H1 (cell line): ENCODE measurements at regions not wholly inside any gene's neighbourhood (a gene's known extent, or its start where the extent isn't known, plus 50 kb on each side); places are given as distances from the start of the nearest gene placed in this dataset.

Experiments used
- CTCF ChIA-PET: fragments of 300-600 bp; sonication (Branson Sonifier 250); formaldehyde crosslinking; loops from one replicate; lab custom pipeline; 2021; ENCODE audit not compliant: partially characterized antibody; lab: Charles Lee
- POLR2A ChIA-PET: fragments of 300-600 bp; sonication (Branson Sonifier 250); formaldehyde crosslinking; loops from one replicate; lab custom pipeline; 2021; ENCODE audit warnings: inconsistent platforms; ENCODE audit not compliant: partially characterized antibody; lab: Charles Lee
- DNase-seq, 2 experiments: peaks; one replicate each; pipeline versions ENCODE4 v3.0.0 to v3.0.0-alpha.2; 2010 to 2022; ENCODE audit warnings: low spot score in 2 of 2, low read depth in 1 of 2, mixed read lengths in 1 of 2
- FAIRE-seq: peaks from 2 replicates; lab custom pipeline; 2011; peaks lifted over from hg19 to GRCh38; lab: Jason Lieb, UNC
- H2AFZ ChIP-seq: 2 replicates; pipeline ENCODE4 v1.8.1; 2012; ENCODE audit warnings: low read length, inconsistent platforms
- H2AK5ac ChIP-seq: 2 replicates; pipeline ENCODE4 v1.6.1; 2013; ENCODE audit warnings: low read depth, low read length
- H2BK120ac ChIP-seq: replicated peaks from 2 replicates; pipeline ENCODE3; 2013; ENCODE audit warnings: low read depth, low read length, inconsistent platforms
- H2BK12ac ChIP-seq: 2 replicates; pipeline ENCODE4 v1.6.1; 2013; ENCODE audit warnings: low read depth, low read length
- H2BK15ac ChIP-seq: 2 replicates; pipeline ENCODE4 v1.6.1; 2013; ENCODE audit warnings: low read length
- H2BK20ac ChIP-seq: 2 replicates; pipeline ENCODE4 v1.6.1; 2013; ENCODE audit warnings: low read length
- H2BK5ac ChIP-seq: 2 replicates; pipeline ENCODE4 v1.6.1; 2013; ENCODE audit warnings: low read depth, low read length
- H3K14ac ChIP-seq: 2 replicates; pipeline ENCODE4 v1.6.1; 2013; ENCODE audit warnings: inconsistent platforms; ENCODE audit not compliant: insufficient read length
- H3K18ac ChIP-seq: 2 replicates; pipeline ENCODE4 v1.6.1; 2013; ENCODE audit warnings: low read length; ENCODE audit errors: extremely low read depth
- H3K23ac ChIP-seq: 2 replicates; pipeline ENCODE4 v1.6.1; 2013; ENCODE audit warnings: inconsistent platforms; ENCODE audit not compliant: insufficient read length
- H3K23me2 ChIP-seq: 2 replicates; pipeline ENCODE4 v1.6.1; 2013; ENCODE audit warnings: low read depth, low read length
- H3K27ac ChIP-seq: 2 replicates; pipeline ENCODE4 v1.6.1; 2011; ENCODE audit warnings: low read depth, low read length, inconsistent platforms
- H3K27me3 ChIP-seq, 4 experiments: replicated peaks in 1 of 4; 1 replicate in 1 of 4; 2 replicates in 3 of 4; pipeline versions ENCODE4 v1.6.1 to v1.8.1; 2011 to 2013; ENCODE audit warnings: low read length in 3 of 4, mild to moderate bottlenecking in 3 of 4, inconsistent platforms in 2 of 4, mixed read lengths in 2 of 4, moderate library complexity in 1 of 4; ENCODE audit not compliant: control insufficient read depth in 3 of 4, insufficient read depth in 3 of 4; ENCODE audit errors: extremely low read depth in 1 of 4
- H3K36me3 ChIP-seq, 4 experiments: 2 replicates each; pipeline versions ENCODE4 v1.6.1 to v1.8.1; 2011 to 2013; ENCODE audit warnings: mild to moderate bottlenecking in 4 of 4, low read length in 3 of 4, moderate library complexity in 2 of 4, control low read depth in 1 of 4, inconsistent platforms in 1 of 4; ENCODE audit not compliant: insufficient read depth in 4 of 4, control insufficient read depth in 2 of 4
- H3K4ac ChIP-seq: replicated peaks from 2 replicates; pipeline ENCODE3; 2013; ENCODE audit warnings: low read length, low read depth, mixed read lengths, inconsistent platforms; ENCODE audit not compliant: insufficient read length
- H3K4me1 ChIP-seq, 4 experiments: replicated peaks in 1 of 4; 1 replicate in 1 of 4; 2 replicates in 3 of 4; pipeline versions ENCODE4 v1.6.1 to v1.8.1; 2011 to 2013; ENCODE audit warnings: low read length in 3 of 4, inconsistent platforms in 2 of 4, mixed read lengths in 1 of 4; ENCODE audit not compliant: insufficient read depth in 4 of 4, control insufficient read depth in 3 of 4
- H3K4me2 ChIP-seq, 2 experiments: 2 replicates each; pipeline versions ENCODE4 v1.6.1 to v1.8.1; 2011 to 2013; ENCODE audit warnings: low read depth in 2 of 2, low read length in 2 of 2, control low read depth in 1 of 2, inconsistent platforms in 1 of 2, mild to moderate bottlenecking in 1 of 2; ENCODE audit not compliant: insufficient read depth in 1 of 2
- H3K4me3 ChIP-seq, 4 experiments: fragments of 200-600, 300-600 bp in 1 of 4; sonication (generic), shearing (Covaris generic), sonication (Bioruptor Twin) in 1 of 4; 2 replicates each; pipeline versions ENCODE4 v1.5.1 to v1.8.1; 2011 to 2016; ENCODE audit warnings: low read length in 4 of 4, low read depth in 3 of 4, control low read depth in 2 of 4, inconsistent platforms in 2 of 4, mild to moderate bottlenecking in 2 of 4, mixed read lengths in 1 of 4, moderate library complexity in 1 of 4; ENCODE audit not compliant: insufficient read depth in 2 of 4; ENCODE audit errors: extremely low read depth in 1 of 4
- H3K56ac ChIP-seq: replicated peaks from 2 replicates; pipeline ENCODE3; 2013; ENCODE audit warnings: low read depth, mild to moderate bottlenecking, mixed read lengths, low read length, inconsistent platforms; ENCODE audit not compliant: insufficient read length
- H3K79me1 ChIP-seq: 2 replicates; pipeline ENCODE4 v1.6.1; 2013; ENCODE audit warnings: low read depth, low read length, control low read depth
- H3K79me2 ChIP-seq, 2 experiments: 2 replicates each; pipeline versions ENCODE4 v1.6.1 to v1.8.1; 2012 to 2013; ENCODE audit warnings: low read length in 2 of 2, mild to moderate bottlenecking in 2 of 2, inconsistent platforms in 1 of 2; ENCODE audit not compliant: insufficient read depth in 2 of 2, control insufficient read depth in 1 of 2
- H3K9ac ChIP-seq, 4 experiments: replicated peaks in 1 of 4; 1 replicate in 1 of 4; 2 replicates in 3 of 4; pipeline versions ENCODE4 v1.6.1 to v1.8.1; 2011 to 2013; ENCODE audit warnings: low read depth in 3 of 4, low read length in 3 of 4, control low read depth in 2 of 4, mild to moderate bottlenecking in 2 of 4, moderate library complexity in 2 of 4, inconsistent platforms in 1 of 4; ENCODE audit errors: extremely low read depth in 1 of 4
- H3K9me3 ChIP-seq, 2 experiments: 2 replicates each; pipeline versions ENCODE4 v1.6.1 to v1.8.1; 2012 to 2013; ENCODE audit warnings: mild to moderate bottlenecking in 2 of 2, moderate library complexity in 2 of 2, control low read depth in 1 of 2, inconsistent platforms in 1 of 2, low read depth in 1 of 2, low read length in 1 of 2, mixed read lengths in 1 of 2; ENCODE audit not compliant: insufficient read depth in 2 of 2
- H4K20me1 ChIP-seq, 2 experiments: replicated peaks in 1 of 2; 2 replicates each; pipeline versions ENCODE3 to v1.8.1; 2011 to 2013; ENCODE audit warnings: inconsistent platforms in 2 of 2, low read length in 2 of 2, mild to moderate bottlenecking in 1 of 2; ENCODE audit not compliant: insufficient read depth in 2 of 2, control insufficient read depth in 1 of 2
- H4K5ac ChIP-seq: 2 replicates; pipeline ENCODE4 v1.6.1; 2013; ENCODE audit warnings: low read length, low read depth, mixed read lengths, inconsistent platforms; ENCODE audit not compliant: insufficient read length
- H4K8ac ChIP-seq: 2 replicates; pipeline ENCODE4 v1.8.0; 2013; ENCODE audit warnings: mild to moderate bottlenecking, moderate library complexity, low read length, inconsistent platforms; ENCODE audit not compliant: insufficient read depth; ENCODE audit errors: extremely low read depth
- H4K91ac ChIP-seq: replicated peaks from 2 replicates; pipeline ENCODE3; 2013; ENCODE audit warnings: low read length, mixed read lengths, inconsistent platforms; ENCODE audit not compliant: insufficient read length
- CBX5 ChIP-seq: fragments of 300-800, 300-1000 bp; sonication (generic); IDR thresholded peaks from 2 replicates; pipeline ENCODE4 v1.7.1; 2016; ENCODE audit warnings: antibody characterized with exemption, low read length, low read depth
- CBX8 ChIP-seq: fragments of 300-800, 300-1000 bp; sonication (generic); IDR thresholded peaks from 2 replicates; pipeline ENCODE4 v1.7.1; 2016; ENCODE audit warnings: low read depth, low read length, borderline replicate concordance
- CHD1 ChIP-seq: IDR thresholded peaks from 2 replicates; pipeline ENCODE4 v1.6.1; 2012; ENCODE audit warnings: low read depth, low read length, improper control_type of control experiment
- CREB1 ChIP-seq: IDR thresholded peaks from 2 replicates; pipeline ENCODE4 v1.6.1; 2012; ENCODE audit warnings: inconsistent platforms
- EGR1 ChIP-seq: IDR thresholded peaks from 2 replicates; pipeline ENCODE4 v1.6.1; 2011; ENCODE audit warnings: low read depth, low read length, borderline replicate concordance
- GABPA ChIP-seq: IDR thresholded peaks from 2 replicates; pipeline ENCODE4 v1.6.1; 2011; ENCODE audit warnings: mild to moderate bottlenecking, low read length, moderate library complexity, borderline replicate concordance; ENCODE audit not compliant: insufficient read depth
- JUN ChIP-seq: IDR thresholded peaks from 2 replicates; pipeline ENCODE4 v1.6.1; 2011; ENCODE audit warnings: low read depth, mild to moderate bottlenecking, improper control_type of control experiment, low read length
- KDM5A ChIP-seq: fragments of 200-600 bp; IDR thresholded peaks from 2 replicates; pipeline ENCODE4 v1.7.1; 2012; ENCODE audit warnings: mild to moderate bottlenecking, low read length, inconsistent platforms, mixed read lengths
- NANOG ChIP-seq: IDR thresholded peaks from 2 replicates; pipeline ENCODE4 v1.6.1; 2011; ENCODE audit warnings: low read length, low read depth, mild to moderate bottlenecking, inconsistent platforms; ENCODE audit not compliant: insufficient read depth, poor library complexity, severe bottlenecking
- RXRA ChIP-seq: IDR thresholded peaks from 2 replicates; pipeline ENCODE4 v1.6.1; 2011; ENCODE audit warnings: low read depth, mild to moderate bottlenecking, low read length, moderate library complexity; ENCODE audit not compliant: insufficient read depth
- SIX5 ChIP-seq: IDR thresholded peaks from 2 replicates; pipeline ENCODE4 v1.6.1; 2011; ENCODE audit warnings: mild to moderate bottlenecking, low read depth, low read length
- SP2 ChIP-seq: IDR thresholded peaks from 2 replicates; pipeline ENCODE4 v1.6.1; 2012; ENCODE audit warnings: mild to moderate bottlenecking, low read length, inconsistent platforms
- YY1 ChIP-seq: IDR thresholded peaks from 2 replicates; pipeline ENCODE4 v1.6.1; 2011; ENCODE audit warnings: low read depth, mild to moderate bottlenecking, low read length
- WGBS, 2 experiments: shearing (Covaris generic) in 1 of 2; methylation state at CpG; one replicate each; pipeline versions ENCODE4 v1.1.6 to v1.1.7; 2013 to 2015; ENCODE audit warnings: low lambda C conversion rate in 2 of 2, mixed read lengths in 2 of 2, inconsistent platforms in 1 of 2, low coverage in 1 of 2, missing lambda C conversion rate in 1 of 2; ENCODE audit not compliant: insufficient replicate concordance in 2 of 2, insufficient coverage in 1 of 2, insufficient read length in 1 of 2; ENCODE audit errors: extremely low coverage in 1 of 2, missing lambda C conversion rate in 1 of 2; 5-methylcytosine and 5-hydroxymethylcytosine counted together

DNA sequence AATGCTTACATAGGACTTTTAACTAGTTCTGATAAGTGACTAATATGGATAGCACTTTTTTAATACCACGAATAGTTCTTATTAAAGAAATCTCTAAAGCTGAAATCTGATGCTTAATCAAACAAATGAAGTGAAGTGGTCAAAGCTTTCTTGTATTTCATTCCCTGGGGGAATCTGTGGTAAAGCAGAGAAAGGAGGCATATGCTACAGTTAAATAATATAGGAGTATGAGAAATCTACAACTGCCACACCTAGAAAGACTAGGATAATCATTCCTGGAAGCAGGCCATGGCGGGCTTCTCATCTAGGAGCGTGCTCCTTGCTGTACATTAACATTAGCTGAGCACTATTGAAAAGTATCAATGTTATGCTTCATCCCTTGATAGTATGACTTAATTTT lies 835.7 kb downstream of the OTOL1 start:
- no peak overlapping the region for H4K8ac ChIP-seq
- H3K79me1 ChIP-seq = no peaks in the 10 kb centered on the region
- no peak overlapping the region for H3K9ac ChIP-seq
- H3K36me3 ChIP-seq = no peaks in the 10 kb centered on the region; a peak in 1 of 8 replicates
- no peak overlapping the region for H3K18ac ChIP-seq
- H3K27me3 ChIP-seq = no peaks in the 10 kb centered on the region
- H2BK15ac ChIP-seq = no peak overlapping the region
- no peaks in the 10 kb centered on the region for H3K79me2 ChIP-seq
- DNase-seq (no peak), FAIRE-seq (no peak)
- H2BK12ac ChIP-seq = no peak overlapping the region
- H3K23me2 ChIP-seq = no peaks in the 10 kb centered on the region
- H2BK20ac ChIP-seq = no peak overlapping the region
- POLR2A ChIA-PET = no interaction called here
- H3K9me3 ChIP-seq = peaks cover 6 to 12% of the 10 kb centered on the region in 2 experiments
- 94% methylated on average over 3 of the region's 3 CpGs; no CpG with 5 or more reads in 1 of the 2 experiments for WGBS, 2 experiments
- no peaks in the 10 kb centered on the region for H4K20me1 ChIP-seq
- TF ChIP-seq CHD1 (no peak), RXRA (no peak), CREB1 (no peak), GABPA (no peak), KDM5A (no peak), NANOG (no peak), EGR1 (no peak), SIX5 (no peak), CBX8 (no peak), YY1 (no peak), CBX5 (no peak), JUN (no peak), SP2 (no peak)
- H3K4me2 ChIP-seq = no peak overlapping the region
- no peak overlapping the region for H2BK5ac ChIP-seq
- no peak overlapping the region for H3K56ac ChIP-seq
- no peak overlapping the region for H3K14ac ChIP-seq
- H3K4me1 ChIP-seq = no peaks in the 10 kb centered on the region
- CTCF ChIA-PET = no interaction called here
- H2BK120ac ChIP-seq = no peak overlapping the region
- H3K27ac ChIP-seq = no peak overlapping the region
- no peak overlapping the region for H2AFZ ChIP-seq
- no peak overlapping the region for H4K5ac ChIP-seq
- no peak overlapping the region for H3K23ac ChIP-seq
- no peak overlapping the region for H3K4me3 ChIP-seq
- no peak overlapping the region for H4K91ac ChIP-seq
- H2AK5ac ChIP-seq = no peak overlapping the region
- no peak overlapping the region for H3K4ac ChIP-seq
